ENCODE measurements at regions not wholly inside any gene's neighbourhood (a gene's known extent, or its start where the extent isn't known, plus 50 kb on each side); places are given as distances from the start of the nearest gene placed in this dataset.

- TF ChIP-seq POLR2A (IDR thresholded peaks at IDR 0.05) (no peak), CTCF (IDR thresholded peaks at IDR 0.05) (no peak)
These were observed 235.1 kb downstream of the DLEU7 start for GRCh38 chr13:50608370-50608769.

Measured in lower leg skin (tissue), 3 donors.